ENCODE measurements at regions not wholly inside any gene's neighbourhood (a gene's known extent, or its start where the extent isn't known, plus 50 kb on each side); places are given as distances from the start of the nearest gene placed in this dataset.

- no peak for TF ChIP-seq CTCF (IDR thresholded peaks at IDR 0.05; ENCODE audit: insufficient read depth, low read depth, low read length, missing control alignments)
- DNase-seq (ENCODE audit: low read depth): peak; percentile 15
- no peak overlapping the region for H3K4me3 ChIP-seq (ENCODE audit: low read length)
Measured at GRCh38 chr1:5744911-5745799, 247.1 kb downstream of the NPHP4 start.

- H3K4me3 ChIP-seq (ENCODE audit: low read length): no peak overlapping the region
- DNase-seq (ENCODE audit: low read depth): no peak
- TF ChIP-seq CTCF (IDR thresholded peaks at IDR 0.05; ENCODE audit: insufficient read depth, low read depth, low read length, missing control alignments): no peak
Measured at GRCh38 chr1:5744341-5744740, 247.9 kb downstream of the NPHP4 start.

GRCh38 chr1:5743435-5744095 is 248.7 kb downstream of the NPHP4 start:
- no peak for DNase-seq (ENCODE audit: low read depth)
- TF ChIP-seq CTCF (IDR thresholded peaks at IDR 0.05; ENCODE audit: insufficient read depth, low read depth, low read length, missing control alignments): no peak
- H3K4me3 ChIP-seq (ENCODE audit: low read length): no peak overlapping the region

- no peak for TF ChIP-seq CTCF (IDR thresholded peaks at IDR 0.05; ENCODE audit: insufficient read depth, low read depth, low read length, missing control alignments)
- DNase-seq (ENCODE audit: low read depth): no peak
- H3K4me3 ChIP-seq (ENCODE audit: low read length): no peak overlapping the region
Measured at GRCh38 chr1:5742801-5743200, 249.4 kb downstream of the NPHP4 start.

GRCh38 chr1:5742032-5742431 is 250.2 kb downstream of the NPHP4 start:
- no peak for DNase-seq (ENCODE audit: low read depth)
- H3K4me3 ChIP-seq (ENCODE audit: low read length): no peak overlapping the region
- no peak for TF ChIP-seq CTCF (IDR thresholded peaks at IDR 0.05; ENCODE audit: insufficient read depth, low read depth, low read length, missing control alignments)

- TF ChIP-seq CTCF (IDR thresholded peaks at IDR 0.05; ENCODE audit: insufficient read depth, low read depth, low read length, missing control alignments): no peak
- no peak overlapping the region for H3K4me3 ChIP-seq (ENCODE audit: low read length)
- DNase-seq (ENCODE audit: low read depth): no peak
Measured at GRCh38 chr1:5740865-5741860, 251.1 kb downstream of the NPHP4 start.
